ENCODE measurements at regions not wholly inside any gene's neighbourhood (a gene's known extent, or its start where the extent isn't known, plus 50 kb on each side); places are given as distances from the start of the nearest gene placed in this dataset.

DNA sequence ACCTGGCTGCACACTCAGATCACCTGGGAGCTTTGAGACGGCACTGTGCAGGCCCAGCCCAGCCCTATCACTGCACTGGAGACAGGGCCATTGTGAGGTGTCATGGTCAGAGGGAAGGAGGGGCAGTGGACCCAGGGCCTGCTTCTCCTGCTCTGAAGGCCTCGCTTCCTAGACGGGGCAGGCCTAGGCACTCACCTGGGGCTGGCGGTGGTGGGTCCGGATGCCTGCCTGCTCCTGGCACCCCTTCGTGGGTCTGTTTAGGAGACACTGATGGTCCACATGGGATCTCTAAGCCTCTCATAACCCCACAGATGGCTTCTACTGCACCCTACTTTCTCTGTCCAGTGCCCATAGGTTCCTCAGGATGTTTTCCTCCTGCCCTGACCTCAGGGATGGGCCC lies 230.9 kb downstream of the MATN1 start:
- DNase-seq (ENCODE audit: insufficient read length, low spot score) (no peak), FAIRE-seq (no peak)
- TF ChIP-seq, protein P1, sequence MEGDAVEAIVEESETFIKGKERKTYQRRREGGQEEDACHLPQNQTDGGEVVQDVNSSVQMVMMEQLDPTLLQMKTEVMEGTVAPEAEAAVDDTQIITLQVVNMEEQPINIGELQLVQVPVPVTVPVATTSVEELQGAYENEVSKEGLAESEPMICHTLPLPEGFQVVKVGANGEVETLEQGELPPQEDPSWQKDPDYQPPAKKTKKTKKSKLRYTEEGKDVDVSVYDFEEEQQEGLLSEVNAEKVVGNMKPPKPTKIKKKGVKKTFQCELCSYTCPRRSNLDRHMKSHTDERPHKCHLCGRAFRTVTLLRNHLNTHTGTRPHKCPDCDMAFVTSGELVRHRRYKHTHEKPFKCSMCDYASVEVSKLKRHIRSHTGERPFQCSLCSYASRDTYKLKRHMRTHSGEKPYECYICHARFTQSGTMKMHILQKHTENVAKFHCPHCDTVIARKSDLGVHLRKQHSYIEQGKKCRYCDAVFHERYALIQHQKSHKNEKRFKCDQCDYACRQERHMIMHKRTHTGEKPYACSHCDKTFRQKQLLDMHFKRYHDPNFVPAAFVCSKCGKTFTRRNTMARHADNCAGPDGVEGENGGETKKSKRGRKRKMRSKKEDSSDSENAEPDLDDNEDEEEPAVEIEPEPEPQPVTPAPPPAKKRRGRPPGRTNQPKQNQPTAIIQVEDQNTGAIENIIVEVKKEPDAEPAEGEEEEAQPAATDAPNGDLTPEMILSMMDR (IDR thresholded peaks at IDR 0.05; ENCODE audit: insufficient read depth, missing control alignments): no peak

DNA sequence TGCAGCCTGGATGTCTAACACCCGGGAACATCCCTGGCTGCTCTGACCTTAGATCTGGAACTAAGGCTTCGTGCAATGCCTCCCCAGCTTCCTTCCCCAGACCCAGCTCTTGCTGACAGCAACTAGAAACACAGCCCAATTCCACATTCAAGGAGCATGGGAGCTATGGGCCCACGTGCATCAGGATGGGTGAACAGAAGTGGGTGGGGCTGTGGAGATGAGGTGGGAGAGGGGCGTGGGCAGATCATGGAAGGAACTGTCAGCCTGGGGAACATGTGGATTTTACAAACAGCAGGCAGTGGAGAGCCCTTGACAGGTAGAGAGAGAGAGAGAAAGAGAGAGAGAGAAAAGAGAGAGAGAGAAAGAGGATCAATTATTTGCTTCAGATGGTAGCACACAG lies 231.6 kb downstream of the MATN1 start:
- DNase-seq (ENCODE audit: insufficient read length, low spot score): no peak
- TF ChIP-seq, protein P1 (IDR thresholded peaks at IDR 0.05; ENCODE audit: insufficient read depth, missing control alignments): no peak
- FAIRE-seq: no peak

DNA sequence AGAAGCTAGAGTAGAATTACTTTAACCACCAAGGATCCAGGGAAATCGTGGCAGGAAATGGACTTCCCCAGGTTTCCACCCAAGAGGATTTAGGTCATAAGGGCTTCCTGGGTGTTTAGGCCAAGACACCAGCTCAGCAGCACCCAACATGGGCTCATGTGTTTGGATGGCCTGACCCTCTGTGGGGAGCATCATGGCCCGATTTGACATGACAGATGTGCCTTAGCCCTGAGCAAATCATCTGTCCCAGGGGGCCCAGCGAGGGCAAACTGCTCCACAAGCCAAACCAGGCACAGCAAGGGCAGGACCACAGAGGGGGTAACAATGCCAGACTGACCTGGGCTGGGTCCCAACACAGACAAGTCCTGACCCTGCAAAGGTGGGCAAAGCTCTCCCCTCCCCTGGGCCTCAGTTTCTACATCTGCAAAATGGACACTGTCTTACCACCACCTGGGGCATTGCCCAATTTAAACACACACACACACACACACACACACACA lies 232.8 kb downstream of the MATN1 start:
- FAIRE-seq (no peak), DNase-seq (ENCODE audit: insufficient read length, low spot score) (no peak)
- TF ChIP-seq, protein P1 (IDR thresholded peaks at IDR 0.05; ENCODE audit: insufficient read depth, missing control alignments): no peak

GRCh38 chr1:30489737-30490389 lies 233.5 kb downstream of the MATN1 start:
- DNase-seq (ENCODE audit: insufficient read length, low spot score) (no peak), FAIRE-seq (no peak)
- TF ChIP-seq, protein P1 (IDR thresholded peaks at IDR 0.05; ENCODE audit: insufficient read depth, missing control alignments): no peak

GRCh38 chr1:30488324-30488913 lies 235.0 kb downstream of the MATN1 start:
- TF ChIP-seq, protein P1 (IDR thresholded peaks at IDR 0.05; ENCODE audit: insufficient read depth, missing control alignments): no peak
- no peak for FAIRE-seq
- DNase-seq (ENCODE audit: insufficient read length, low spot score): no peak

DNA sequence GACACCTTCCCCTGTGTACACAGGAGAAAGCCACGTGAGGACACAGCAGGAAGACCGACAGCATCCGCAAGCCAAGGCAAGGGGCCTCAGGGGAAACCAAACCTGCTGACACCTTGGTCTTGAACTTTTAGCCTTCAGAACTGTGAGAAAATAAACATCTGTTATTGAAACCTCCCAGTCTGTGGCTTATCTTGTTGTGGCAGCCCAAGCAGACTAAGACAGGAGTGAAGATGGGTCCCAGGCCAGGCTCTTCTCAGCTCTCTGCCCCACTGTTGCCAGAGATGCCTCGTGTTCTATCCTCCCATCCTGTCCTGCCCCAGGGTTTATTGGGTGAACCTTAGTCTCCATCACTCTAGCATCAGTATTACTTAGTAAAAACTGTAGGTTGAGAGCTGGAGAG lies 236.3 kb downstream of the MATN1 start:
- TF ChIP-seq, protein P1 (IDR thresholded peaks at IDR 0.05; ENCODE audit: insufficient read depth, missing control alignments): no peak
- DNase-seq (ENCODE audit: insufficient read length, low spot score): no peak
- no peak for FAIRE-seq

GRCh38 chr1:30485072-30485471 lies 238.3 kb downstream of the MATN1 start:
- FAIRE-seq (no peak), DNase-seq (ENCODE audit: insufficient read length, low spot score) (no peak)
- TF ChIP-seq, protein P1 (IDR thresholded peaks at IDR 0.05; ENCODE audit: insufficient read depth, missing control alignments): no peak

Measured in D721Med (cell line).